ENCODE measurements at regions not wholly inside any gene's neighbourhood (a gene's known extent, or its start where the extent isn't known, plus 50 kb on each side); places are given as distances from the start of the nearest gene placed in this dataset.

GRCh38 chr1:4034318-4034887 lies 134.3 kb upstream of the C1orf174 start:
- TF ChIP-seq SUZ12 (IDR thresholded peaks at IDR 0.05) = no peak
- TF ChIP-seq SP1 (IDR thresholded peaks at IDR 0.05) = no peak
- TF ChIP-seq ZNF384 (IDR thresholded peaks at IDR 0.05) = no peak
- no peak for TF ChIP-seq BHLHE40 (IDR thresholded peaks at IDR 0.05; ENCODE audit: borderline replicate concordance)
- TF ChIP-seq FOXM1 (IDR thresholded peaks at IDR 0.05; ENCODE audit: borderline replicate concordance) = no peak
- TF ChIP-seq NFRKB (IDR thresholded peaks at IDR 0.05) = no peak
- no peak for TF ChIP-seq HDGF (IDR thresholded peaks at IDR 0.05; ENCODE audit: borderline replicate concordance)
- no peak for TF ChIP-seq TARDBP (IDR thresholded peaks at IDR 0.05)
- TF ChIP-seq, protein P1, sequence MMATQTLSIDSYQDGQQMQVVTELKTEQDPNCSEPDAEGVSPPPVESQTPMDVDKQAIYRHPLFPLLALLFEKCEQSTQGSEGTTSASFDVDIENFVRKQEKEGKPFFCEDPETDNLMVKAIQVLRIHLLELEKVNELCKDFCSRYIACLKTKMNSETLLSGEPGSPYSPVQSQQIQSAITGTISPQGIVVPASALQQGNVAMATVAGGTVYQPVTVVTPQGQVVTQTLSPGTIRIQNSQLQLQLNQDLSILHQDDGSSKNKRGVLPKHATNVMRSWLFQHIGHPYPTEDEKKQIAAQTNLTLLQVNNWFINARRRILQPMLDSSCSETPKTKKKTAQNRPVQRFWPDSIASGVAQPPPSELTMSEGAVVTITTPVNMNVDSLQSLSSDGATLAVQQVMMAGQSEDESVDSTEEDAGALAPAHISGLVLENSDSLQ (IDR thresholded peaks at IDR 0.05) = no peak
- TF ChIP-seq ARNT (IDR thresholded peaks at IDR 0.05) = no peak
- no peak for TF ChIP-seq ELF4 (IDR thresholded peaks at IDR 0.05)
- TF ChIP-seq FOXK2 (IDR thresholded peaks at IDR 0.05) = no peak
